HFF-Myc (cell line): ENCODE measurements at regions not wholly inside any gene's neighbourhood (a gene's known extent, or its start where the extent isn't known, plus 50 kb on each side); places are given as distances from the start of the nearest gene placed in this dataset.
A peak's percentile ranks its signal among the peaks of the same experiment; 100 is the strongest.
"Not testable (repeated sequence)": the region's sequence is repeated elsewhere in the genome, so short reads cannot be mapped to it uniquely, and the experiment has no call there.

Experiments
- DNase-seq: peaks from one replicate; pipeline ENCODE4 v3.0.0-alpha.2; 2011; ENCODE audit warnings: low read depth; ENCODE audit errors: extremely low read depth
- H3K4me3 ChIP-seq: replicated peaks from 2 replicates; pipeline ENCODE4 v1.5.1; 2011; ENCODE audit warnings: low read depth, mild to moderate bottlenecking, control low read depth, low read length
- TF ChIP-seq, protein P1 (sequence below): IDR thresholded peaks from 2 replicates; pipeline ENCODE4 v1.5.1; 2012; ENCODE audit warnings: mild to moderate bottlenecking, low read depth, low read length, control low read depth; ENCODE audit errors: missing control alignments

DNA sequence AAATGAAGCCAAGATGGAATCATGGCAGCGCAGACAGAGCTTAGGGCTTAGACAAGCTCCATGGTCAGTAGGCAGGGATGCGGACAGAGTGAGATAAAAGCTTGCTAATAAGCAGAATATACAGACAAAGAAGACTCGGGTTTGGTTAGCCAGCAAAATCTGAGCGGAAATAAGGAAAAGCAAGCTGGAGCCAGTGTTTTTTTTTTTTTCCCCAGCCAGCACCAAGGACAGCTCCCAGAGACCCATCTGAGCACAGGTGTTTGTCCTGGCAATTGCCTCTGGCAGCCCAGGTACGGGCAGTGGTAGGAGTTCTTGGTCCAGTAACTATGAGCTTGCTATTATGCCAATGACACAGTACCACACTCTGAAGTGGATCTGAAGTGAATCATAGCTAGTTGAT, 187.6 kb downstream of the ADCYAP1 start:
- DNase-seq: no peak
- TF ChIP-seq, protein P1, sequence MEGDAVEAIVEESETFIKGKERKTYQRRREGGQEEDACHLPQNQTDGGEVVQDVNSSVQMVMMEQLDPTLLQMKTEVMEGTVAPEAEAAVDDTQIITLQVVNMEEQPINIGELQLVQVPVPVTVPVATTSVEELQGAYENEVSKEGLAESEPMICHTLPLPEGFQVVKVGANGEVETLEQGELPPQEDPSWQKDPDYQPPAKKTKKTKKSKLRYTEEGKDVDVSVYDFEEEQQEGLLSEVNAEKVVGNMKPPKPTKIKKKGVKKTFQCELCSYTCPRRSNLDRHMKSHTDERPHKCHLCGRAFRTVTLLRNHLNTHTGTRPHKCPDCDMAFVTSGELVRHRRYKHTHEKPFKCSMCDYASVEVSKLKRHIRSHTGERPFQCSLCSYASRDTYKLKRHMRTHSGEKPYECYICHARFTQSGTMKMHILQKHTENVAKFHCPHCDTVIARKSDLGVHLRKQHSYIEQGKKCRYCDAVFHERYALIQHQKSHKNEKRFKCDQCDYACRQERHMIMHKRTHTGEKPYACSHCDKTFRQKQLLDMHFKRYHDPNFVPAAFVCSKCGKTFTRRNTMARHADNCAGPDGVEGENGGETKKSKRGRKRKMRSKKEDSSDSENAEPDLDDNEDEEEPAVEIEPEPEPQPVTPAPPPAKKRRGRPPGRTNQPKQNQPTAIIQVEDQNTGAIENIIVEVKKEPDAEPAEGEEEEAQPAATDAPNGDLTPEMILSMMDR: no peak
- no peak overlapping the region for H3K4me3 ChIP-seq

- no peak overlapping the region for H3K4me3 ChIP-seq
- peak; percentile 22 for DNase-seq
- TF ChIP-seq, protein P1: no peak
These were observed 189.7 kb downstream of the ADCYAP1 start for GRCh38 chr18:1094409-1094808.

GRCh38 chr18:1097991-1098735, 193.5 kb downstream of the ADCYAP1 start:
- not testable (repeated sequence) for H3K4me3 ChIP-seq, DNase-seq

DNA sequence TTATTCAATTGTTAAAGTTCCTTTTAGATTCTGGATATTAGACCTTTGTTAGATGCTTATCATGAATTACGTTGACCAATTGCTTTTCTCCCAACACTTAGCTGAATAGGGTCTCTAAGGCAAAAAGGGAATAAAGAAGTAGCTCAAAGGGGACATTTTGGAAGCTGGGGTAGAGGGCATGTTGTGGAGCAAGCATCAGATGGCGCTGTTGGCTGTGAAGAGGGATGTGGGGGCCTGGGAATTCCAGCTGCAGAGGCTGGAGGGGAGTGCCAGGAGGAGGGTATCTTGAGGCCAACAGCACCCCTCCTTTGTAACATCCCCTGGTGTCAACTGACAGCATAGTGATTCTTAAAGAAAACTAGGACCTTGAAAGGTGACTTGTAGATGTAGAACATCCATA, 198.2 kb downstream of the ADCYAP1 start:
- TF ChIP-seq, protein P1: no peak
- H3K4me3 ChIP-seq: no peak overlapping the region
- no peak for DNase-seq

- TF ChIP-seq, protein P1: no peak
- H3K4me3 ChIP-seq: no peak overlapping the region
- DNase-seq: no peak
These were observed 198.9 kb downstream of the ADCYAP1 start for GRCh38 chr18:1103537-1103936.

GRCh38 chr18:1104181-1104881, 199.7 kb downstream of the ADCYAP1 start:
- no peak overlapping the region for H3K4me3 ChIP-seq
- TF ChIP-seq, protein P1: no peak
- peak; percentile 11 for DNase-seq

- H3K4me3 ChIP-seq: no peak overlapping the region
- TF ChIP-seq, protein P1: no peak
- no peak for DNase-seq
These were observed 219.8 kb downstream of the ADCYAP1 start for GRCh38 chr18:1124495-1124894.
